Testis (tissue), 2 donors: ENCODE measurements at regions not wholly inside any gene's neighbourhood (a gene's known extent, or its start where the extent isn't known, plus 50 kb on each side); places are given as distances from the start of the nearest gene placed in this dataset.

ENCODE experiments used
- DNase-seq: peaks from one replicate; pipeline ENCODE4 v3.0.0-alpha.2; 2019
- H3K27ac ChIP-seq, 2 donors: fragments of 200-600 bp; sonication (generic); one replicate each; pipeline ENCODE4 v1.5.1; 2019
- H3K27me3 ChIP-seq: fragments of 200-600 bp; sonication (generic); one replicate; pipeline ENCODE4 v1.5.1; 2019
- H3K36me3 ChIP-seq: fragments of 200-600 bp; sonication (generic); one replicate; pipeline ENCODE4 v1.5.1; 2017; ENCODE audit warnings: low read depth; ENCODE audit errors: missing control alignments
- H3K4me1 ChIP-seq: fragments of 200-600 bp; sonication (generic); one replicate; pipeline ENCODE4 v1.5.1; 2019
- H3K4me3 ChIP-seq, 2 donors: fragments of 200-600 bp; sonication (generic); one replicate each; pipeline ENCODE4 v1.5.1; 2017 to 2019
- H3K9me3 ChIP-seq: fragments of 200-600 bp; sonication (generic); one replicate; pipeline ENCODE4 v1.5.1; 2017
- CTCF ChIP-seq, 3 experiments: fragments of 450-650 bp in 2 of 3; fragments of 200-600 bp in 1 of 3; sonication (generic) in 1 of 3; IDR thresholded peaks; one replicate each; pipeline ENCODE4 v1.5.1; 2016 to 2019; ENCODE audit warnings: antibody characterized with exemption in 3 of 3, mild to moderate bottlenecking in 2 of 3, moderate library complexity in 1 of 3
- POLR2A ChIP-seq: fragments of 450-650 bp; IDR thresholded peaks from one replicate; pipeline ENCODE4 v1.6.1; 2017; ENCODE audit warnings: antibody characterized with exemption, mild to moderate bottlenecking, moderate library complexity
- WGBS, 2 donors: methylation state at CpG; one replicate each; pipeline ENCODE4 v1.1.5; 2018; 5-methylcytosine and 5-hydroxymethylcytosine counted together
- intact Hi-C: fragments of 100-400 bp; cut with DNase I; formaldehyde crosslinking; loops from one replicate; pipeline ENCODE4 v1.15.1; 2023; ENCODE audit warnings: low total_unique reads

GRCh38 chr11:103636232-103636631 lies 400.2 kb upstream of the DDI1 start:
- Histone ChIP-seq H3K4me1 (no peaks in the 10 kb centered on the region), H3K36me3 (no peaks in the 10 kb centered on the region), H3K9me3 (no peaks in the 10 kb centered on the region), H3K27me3 (no peaks in the 10 kb centered on the region), H3K27ac (no peak overlapping the region), H3K4me3 (no peak overlapping the region)
- TF ChIP-seq POLR2A (no peak), CTCF (IDR thresholded peaks at IDR 0.05) (no peak)
- 74 to 78% methylated on average over 6 of the region's 6 CpGs for WGBS, 2 donors
- intact Hi-C loops = no loop called here
- DNase-seq = no peak

- no peak for TF ChIP-seq CTCF (IDR thresholded peaks at IDR 0.05)
- TF ChIP-seq POLR2A = no peak
- no peaks in the 10 kb centered on the region for H3K9me3 ChIP-seq
- WGBS, 2 donors = 74 to 91% methylated on average over 2 of the region's 2 CpGs
- intact Hi-C loops = no loop called here
- H3K36me3 ChIP-seq = no peaks in the 10 kb centered on the region
- no peak for DNase-seq
- H3K27me3 ChIP-seq = no peaks in the 10 kb centered on the region
- no peaks in the 10 kb centered on the region for H3K4me1 ChIP-seq
- H3K4me3 ChIP-seq = no peak overlapping the region
- no peak overlapping the region for H3K27ac ChIP-seq
These were observed 399.1 kb upstream of the DDI1 start for GRCh38 chr11:103637295-103637694.

- no peaks in the 10 kb centered on the region for H3K4me1 ChIP-seq
- TF ChIP-seq CTCF (IDR thresholded peaks at IDR 0.05) = no peak
- no peak for TF ChIP-seq POLR2A
- no peaks in the 10 kb centered on the region for H3K9me3 ChIP-seq
- H3K27ac ChIP-seq = no peak overlapping the region
- no peaks in the 10 kb centered on the region for H3K36me3 ChIP-seq
- H3K4me3 ChIP-seq = no peak overlapping the region
- no peak for DNase-seq
- H3K27me3 ChIP-seq = no peaks in the 10 kb centered on the region
- intact Hi-C loops = no loop called here
These were observed 398.6 kb upstream of the DDI1 start for GRCh38 chr11:103637831-103638230.

- 71 to 73% methylated on average over 15 to 20 of the region's 20 CpGs for WGBS, 2 donors
- intact Hi-C loops = no loop called here
- no peak overlapping the region for H3K4me3 ChIP-seq
These were observed 391.8 kb upstream of the DDI1 start for GRCh38 chr11:103644676-103645075.

More at GRCh38 chr11:103644676-103645075, 391.8 kb upstream of the DDI1 start:
- H3K27me3 ChIP-seq = no peaks in the 10 kb centered on the region
- no peaks in the 10 kb centered on the region for H3K36me3 ChIP-seq
- no peaks in the 10 kb centered on the region for H3K4me1 ChIP-seq
- DNase-seq = peak; percentile 16
- no peak overlapping the region for H3K27ac ChIP-seq
- no peaks in the 10 kb centered on the region for H3K9me3 ChIP-seq
- no peak for TF ChIP-seq POLR2A
- TF ChIP-seq CTCF (IDR thresholded peaks at IDR 0.05) = no peak
